Natural killer cell treated with Interleukin-12 subunit alpha and Interleukin-12 subunit beta and Interleukin-15 and Interleukin-18, amount 100 ng/mL, for 72 hours (primary cell): ENCODE measurements at regions not wholly inside any gene's neighbourhood (a gene's known extent, or its start where the extent isn't known, plus 50 kb on each side); places are given as distances from the start of the nearest gene placed in this dataset.

Experiments used
- ATAC-seq, 2 donors: fragments of 150-1000 bp; cut with Tn5 transposase in 1 of 2; sonication (Bioruptor Pico), chemical (Tn5 transposase) in 1 of 2; 2 replicates each; pipeline ENCODE4 v1.10.0; 2021
- DNase-seq: peaks from one replicate; pipeline ENCODE4 v3.0.0; 2022; ENCODE audit warnings: low spot score
- H3K27ac Mint-ChIP-seq, 2 donors: 1 replicate in 1 of 2; 2 replicates in 1 of 2; pipeline ENCODE4 v1.8.0; 2022; ENCODE audit warnings: mixed read lengths in 2 of 2, mild to moderate bottlenecking in 1 of 2, moderate library complexity in 1 of 2
- H3K27me3 Mint-ChIP-seq, 2 donors: 1 replicate in 1 of 2; 2 replicates in 1 of 2; pipeline ENCODE4 v1.8.0; 2022; ENCODE audit warnings: mixed read lengths in 2 of 2
- H3K36me3 Mint-ChIP-seq: one replicate; pipeline ENCODE4 v1.8.0; 2022; ENCODE audit warnings: mixed read lengths
- H3K4me1 Mint-ChIP-seq, 2 donors: 1 replicate in 1 of 2; 2 replicates in 1 of 2; pipeline ENCODE4 v1.8.0; 2022; ENCODE audit warnings: low read depth in 2 of 2, mixed read lengths in 2 of 2, mild to moderate bottlenecking in 1 of 2
- H3K4me3 Mint-ChIP-seq: one replicate; pipeline ENCODE4 v1.8.0; 2022; ENCODE audit warnings: mixed read lengths
- H3K9me3 Mint-ChIP-seq: 2 replicates; pipeline ENCODE4 v1.8.0; 2022; ENCODE audit warnings: mixed read lengths

GRCh38 chr3:59593380-59593779 lies 543.6 kb upstream of the CFAP20DC start:
- Mint-ChIP-seq H3K27ac (no peak overlapping the region), H3K27me3 (peaks cover 10 to 17% of the 10 kb centered on the region in 2 donors), H3K4me3 (no peak overlapping the region), H3K9me3 (peaks cover under 1% of the 10 kb centered on the region), H3K36me3 (no peaks in the 10 kb centered on the region), H3K4me1 (no peaks in the 10 kb centered on the region)
- ATAC-seq (no peak), DNase-seq (no peak)

DNA sequence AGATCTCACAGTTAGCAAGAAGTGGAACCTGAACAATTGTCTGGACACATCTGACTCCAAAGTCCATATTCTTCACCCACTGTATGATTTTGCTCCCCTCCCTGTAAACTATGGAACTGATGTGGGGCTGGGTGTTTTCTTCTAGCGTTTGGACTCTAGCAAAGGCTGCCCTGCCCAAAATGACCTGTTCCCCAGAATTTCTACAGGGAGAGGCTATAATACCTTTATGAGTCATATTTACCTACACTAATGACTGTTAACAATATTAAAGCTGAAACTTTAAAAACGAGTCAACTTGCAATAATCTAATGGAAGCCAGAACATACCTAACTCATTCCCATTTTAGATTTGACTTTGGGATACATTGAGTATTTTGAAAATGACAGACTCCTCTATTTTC lies 531.2 kb upstream of the CFAP20DC start:
- no peak overlapping the region for H3K4me3 Mint-ChIP-seq
- no peaks in the 10 kb centered on the region for H3K9me3 Mint-ChIP-seq
- H3K27me3 Mint-ChIP-seq = peaks cover 6% of the 10 kb centered on the region in 2 donors
- DNase-seq (no peak), ATAC-seq (no peak)
- H3K36me3 Mint-ChIP-seq = peaks cover 5% of the 10 kb centered on the region
- H3K27ac Mint-ChIP-seq = no peak overlapping the region
- no peaks in the 10 kb centered on the region for H3K4me1 Mint-ChIP-seq

- H3K4me3 Mint-ChIP-seq = no peak overlapping the region
- H3K27me3 Mint-ChIP-seq = peaks cover 1 to 3% of the 10 kb centered on the region in 2 donors
- H3K36me3 Mint-ChIP-seq = no peaks in the 10 kb centered on the region
- no peak overlapping the region for H3K27ac Mint-ChIP-seq
- DNase-seq (no peak), ATAC-seq (no peak)
- H3K4me1 Mint-ChIP-seq = no peaks in the 10 kb centered on the region
- no peaks in the 10 kb centered on the region for H3K9me3 Mint-ChIP-seq
Observed at GRCh38 chr3:59580499-59580898, 530.7 kb upstream of the CFAP20DC start.

DNA sequence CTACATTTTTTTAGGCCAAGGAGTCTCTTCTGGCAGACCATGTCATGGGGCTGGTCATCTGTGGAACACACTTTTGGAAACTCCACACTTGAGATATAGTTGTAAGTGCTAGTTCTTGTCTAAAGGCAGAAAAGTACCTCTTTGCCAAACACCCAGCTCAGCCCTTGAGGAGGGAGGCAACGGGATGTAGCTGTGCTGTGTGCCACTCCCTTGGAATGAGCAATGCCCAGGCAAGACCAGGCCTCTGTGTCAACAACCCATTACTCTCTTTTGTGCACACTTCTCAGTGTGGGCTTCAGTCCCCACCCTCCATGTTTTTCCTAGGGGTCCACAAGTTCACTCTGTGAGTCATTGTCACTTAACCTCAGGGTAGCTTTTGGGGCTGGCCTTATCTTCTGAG lies 528.3 kb upstream of the CFAP20DC start:
- H3K9me3 Mint-ChIP-seq = no peaks in the 10 kb centered on the region
- H3K4me3 Mint-ChIP-seq = no peak overlapping the region
- ATAC-seq (no peak), DNase-seq (no peak)
- H3K36me3 Mint-ChIP-seq = no peaks in the 10 kb centered on the region
- H3K27ac Mint-ChIP-seq = no peak overlapping the region
- H3K4me1 Mint-ChIP-seq = no peaks in the 10 kb centered on the region
- H3K27me3 Mint-ChIP-seq = peaks cover 0 to 3% of the 10 kb centered on the region in 2 donors

- ATAC-seq = no peak
- Mint-ChIP-seq H3K27me3 (no peaks in the 10 kb centered on the region), H3K9me3 (no peaks in the 10 kb centered on the region)
Observed at GRCh38 chr3:59576606-59577005, 526.8 kb upstream of the CFAP20DC start.

DNA sequence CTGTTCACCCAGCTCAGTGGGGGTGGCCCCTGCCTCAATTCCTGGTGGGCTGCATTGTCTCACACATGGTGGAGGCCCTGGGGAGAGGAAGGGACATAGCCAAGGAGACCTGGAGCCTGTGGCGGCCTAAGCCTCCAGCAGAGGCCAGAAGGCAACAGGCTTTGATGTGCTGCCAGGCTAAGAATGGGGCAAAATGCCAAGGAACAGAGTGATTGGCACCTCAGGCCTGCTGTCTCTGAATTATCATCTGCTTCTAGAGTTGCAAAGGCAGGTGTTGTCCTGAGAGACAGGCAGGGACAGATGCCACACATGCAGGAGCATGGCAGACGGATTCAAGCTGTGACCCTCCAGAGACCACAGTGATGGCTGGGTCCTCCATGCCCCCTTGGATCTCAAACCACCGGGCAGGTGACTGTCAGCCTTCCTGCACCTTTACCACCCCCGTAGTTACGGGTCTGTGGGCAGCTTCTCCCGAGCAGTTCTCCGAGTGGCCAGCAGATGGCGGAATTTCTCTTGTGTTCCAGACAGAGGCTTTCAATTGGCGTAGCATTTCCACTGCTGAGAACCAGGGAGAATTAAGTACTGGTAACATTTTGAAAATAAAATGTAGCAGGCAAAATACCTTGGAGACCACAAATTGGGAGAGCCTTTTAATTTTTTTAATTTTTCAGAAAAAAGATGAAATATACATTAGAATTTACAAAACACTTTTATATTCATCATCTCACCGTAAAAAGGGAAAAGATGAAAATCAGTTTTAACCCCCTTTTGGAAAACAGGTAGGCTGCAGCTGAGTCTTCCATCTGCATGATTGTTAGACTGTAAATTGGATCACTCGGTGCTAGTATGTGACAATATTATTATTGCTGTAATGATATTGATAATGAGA lies 525.5 kb upstream of the CFAP20DC start:
- H3K27me3 Mint-ChIP-seq = no peaks in the 10 kb centered on the region
- no peaks in the 10 kb centered on the region for H3K9me3 Mint-ChIP-seq
- H3K4me3 Mint-ChIP-seq = no peak overlapping the region
- no peaks in the 10 kb centered on the region for H3K4me1 Mint-ChIP-seq
- peak; percentile 82 for DNase-seq
- ATAC-seq = peak; percentile 61 to 63
- H3K36me3 Mint-ChIP-seq = no peaks in the 10 kb centered on the region
- no peak overlapping the region for H3K27ac Mint-ChIP-seq

More at GRCh38 chr3:59576606-59577005, 526.8 kb upstream of the CFAP20DC start:
- Mint-ChIP-seq H3K36me3 (no peaks in the 10 kb centered on the region), H3K27ac (no peak overlapping the region), H3K4me1 (no peaks in the 10 kb centered on the region), H3K4me3 (no peak overlapping the region)
- no peak for DNase-seq

DNA sequence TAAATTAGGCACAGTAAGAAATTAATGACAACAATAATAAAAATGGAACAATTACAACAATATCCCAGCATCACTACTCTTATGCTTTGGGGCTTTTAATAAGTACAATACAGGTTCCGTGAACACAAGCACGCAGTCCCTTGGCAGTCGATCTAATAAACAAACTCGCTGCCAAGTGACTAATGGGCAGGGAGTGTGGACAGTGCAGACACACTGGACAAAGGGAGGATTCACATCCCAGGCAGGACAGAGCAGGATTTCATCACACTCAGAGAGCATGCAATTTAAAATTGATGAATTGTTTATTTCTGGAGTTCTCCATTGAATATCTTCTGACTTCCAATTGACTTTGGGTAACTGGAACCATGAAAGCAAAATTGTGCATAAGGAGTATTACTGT lies 524.1 kb upstream of the CFAP20DC start:
- Mint-ChIP-seq H3K4me3 (no peak overlapping the region), H3K36me3 (no peaks in the 10 kb centered on the region)
- ATAC-seq = no peak

DNA sequence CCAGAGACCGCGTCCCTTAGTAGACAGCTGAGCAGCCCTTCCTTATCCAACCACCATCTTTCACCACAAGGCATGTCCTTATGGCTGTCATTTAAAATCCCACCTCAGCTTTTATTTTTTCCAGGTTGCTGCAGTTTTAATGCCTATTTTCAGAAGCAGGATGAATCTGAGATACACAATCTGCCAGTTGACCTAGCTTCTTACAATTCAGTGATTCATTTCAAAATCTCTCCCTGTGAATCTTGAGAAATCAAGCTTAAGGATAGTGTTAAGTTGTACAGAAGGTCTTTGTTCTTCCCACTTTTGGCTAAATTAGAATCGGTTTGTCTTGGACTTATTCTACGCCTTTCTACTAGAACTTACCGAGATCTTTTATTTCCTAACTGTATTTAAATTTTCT lies 522.3 kb upstream of the CFAP20DC start:
- no peaks in the 10 kb centered on the region for H3K36me3 Mint-ChIP-seq

More for the DNA sequence above, 524.1 kb upstream of the CFAP20DC start:
- Mint-ChIP-seq H3K27ac (no peak overlapping the region), H3K4me1 (no peaks in the 10 kb centered on the region), H3K27me3 (no peaks in the 10 kb centered on the region), H3K9me3 (no peaks in the 10 kb centered on the region)
- DNase-seq = no peak

GRCh38 chr3:59570806-59571205 lies 521.0 kb upstream of the CFAP20DC start:
- H3K4me1 Mint-ChIP-seq = peaks cover 0 to 5% of the 10 kb centered on the region in 2 donors
- DNase-seq (no peak), ATAC-seq (no peak)
- H3K27me3 Mint-ChIP-seq = no peaks in the 10 kb centered on the region
- H3K9me3 Mint-ChIP-seq = no peaks in the 10 kb centered on the region
- no peak overlapping the region for H3K27ac Mint-ChIP-seq
- no peaks in the 10 kb centered on the region for H3K36me3 Mint-ChIP-seq
- H3K4me3 Mint-ChIP-seq = no peak overlapping the region

More for the DNA sequence above, 522.3 kb upstream of the CFAP20DC start:
- Mint-ChIP-seq H3K9me3 (no peaks in the 10 kb centered on the region), H3K27me3 (no peaks in the 10 kb centered on the region), H3K4me1 (no peaks in the 10 kb centered on the region), H3K4me3 (no peak overlapping the region), H3K27ac (no peak overlapping the region)
- no peak for ATAC-seq
- no peak for DNase-seq

- H3K4me3 Mint-ChIP-seq = no peak overlapping the region
- no peaks in the 10 kb centered on the region for H3K36me3 Mint-ChIP-seq
- no peak overlapping the region for H3K27ac Mint-ChIP-seq
- no peaks in the 10 kb centered on the region for H3K27me3 Mint-ChIP-seq
- ATAC-seq (no peak), DNase-seq (no peak)
- H3K9me3 Mint-ChIP-seq = no peaks in the 10 kb centered on the region
- H3K4me1 Mint-ChIP-seq = peaks cover 0 to 5% of the 10 kb centered on the region in 2 donors
Observed at GRCh38 chr3:59567661-59568060, 517.8 kb upstream of the CFAP20DC start.

DNA sequence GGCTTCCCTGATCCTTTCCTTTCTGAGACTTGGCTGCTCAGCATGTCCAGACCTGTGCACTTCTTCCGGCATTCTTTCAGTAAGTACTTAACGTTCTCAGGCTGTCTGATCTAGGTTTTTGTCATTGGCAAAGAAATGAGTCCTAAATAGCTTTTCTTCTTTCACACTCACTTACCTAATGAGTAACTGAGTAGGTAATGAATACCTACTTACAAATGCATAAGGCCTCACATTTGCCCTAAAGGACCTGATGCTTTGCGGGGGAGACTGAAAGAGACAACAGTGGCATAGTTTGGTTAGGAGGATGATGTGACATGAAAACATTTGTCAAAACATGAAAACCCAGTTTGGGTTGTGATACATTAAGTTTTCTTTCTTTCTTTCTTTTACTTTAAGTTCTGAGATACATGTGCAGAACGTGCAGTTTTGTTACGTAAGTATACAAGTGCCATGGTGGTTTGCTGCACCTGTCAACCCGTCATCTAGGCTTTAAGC lies 516.7 kb upstream of the CFAP20DC start:
- H3K36me3 Mint-ChIP-seq = no peaks in the 10 kb centered on the region
- peak overlapping the region; percentile 30 for H3K4me3 Mint-ChIP-seq
- DNase-seq = no peak
- no peak overlapping the region for H3K27ac Mint-ChIP-seq
- peaks cover 0 to 5% of the 10 kb centered on the region in 2 donors for H3K4me1 Mint-ChIP-seq
- ATAC-seq = peak in 1 of 2 donors; percentile 85
- H3K9me3 Mint-ChIP-seq = no peaks in the 10 kb centered on the region
- no peaks in the 10 kb centered on the region for H3K27me3 Mint-ChIP-seq

DNA sequence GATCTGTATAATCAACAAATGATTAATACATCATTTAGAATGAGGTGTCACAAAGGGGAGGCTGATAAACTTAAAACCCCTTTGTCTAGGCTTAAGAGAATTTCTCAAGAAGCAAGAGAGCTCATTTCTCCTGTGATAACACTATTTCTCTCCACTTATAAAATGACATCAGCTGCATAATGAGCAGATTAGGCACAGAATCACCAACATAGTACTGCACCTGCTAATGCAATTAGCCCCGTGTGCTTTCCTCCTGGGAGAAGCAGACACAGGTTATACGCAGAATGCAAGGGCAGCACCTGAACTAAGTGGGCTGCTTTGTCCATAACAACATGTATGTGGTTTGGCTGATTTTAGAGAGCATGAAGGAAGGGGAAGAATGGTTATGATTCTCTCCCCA lies 515.3 kb upstream of the CFAP20DC start:
- H3K27me3 Mint-ChIP-seq = no peaks in the 10 kb centered on the region
- H3K36me3 Mint-ChIP-seq = no peaks in the 10 kb centered on the region
- no peak overlapping the region for H3K27ac Mint-ChIP-seq
- peaks cover 0 to 6% of the 10 kb centered on the region in 2 donors for H3K4me1 Mint-ChIP-seq
- no peak overlapping the region for H3K4me3 Mint-ChIP-seq
- ATAC-seq = no peak
- no peaks in the 10 kb centered on the region for H3K9me3 Mint-ChIP-seq
- no peak for DNase-seq

DNA sequence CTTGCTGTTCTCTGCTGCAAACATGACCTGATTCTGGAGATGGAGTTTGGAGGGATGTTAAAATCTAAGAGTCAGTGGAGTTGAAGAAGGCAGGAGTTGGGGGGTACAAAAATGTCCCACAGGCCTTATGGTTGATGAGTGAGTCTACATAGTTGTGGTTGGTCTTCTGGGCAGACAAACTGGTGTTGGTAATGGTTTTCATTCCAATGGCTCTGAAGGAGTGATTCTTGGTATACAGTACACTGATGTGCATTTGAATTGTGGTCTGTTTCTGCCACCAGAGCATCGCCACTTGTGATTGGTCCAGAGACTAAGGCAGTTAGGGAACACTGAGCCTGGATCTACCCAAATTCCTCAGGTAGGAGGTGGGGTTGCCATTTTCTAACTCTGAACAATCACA lies 514.1 kb upstream of the CFAP20DC start:
- Mint-ChIP-seq H3K27me3 (no peaks in the 10 kb centered on the region), H3K27ac (no peak overlapping the region), H3K36me3 (no peaks in the 10 kb centered on the region), H3K4me1 (peaks cover 5 to 17% of the 10 kb centered on the region in 2 donors), H3K9me3 (no peaks in the 10 kb centered on the region), H3K4me3 (no peak overlapping the region)
- DNase-seq (no peak), ATAC-seq (no peak)

- DNase-seq (no peak), ATAC-seq (no peak)
- Mint-ChIP-seq H3K4me1 (peaks cover 5 to 21% of the 10 kb centered on the region in 2 donors), H3K36me3 (no peaks in the 10 kb centered on the region), H3K4me3 (no peak overlapping the region), H3K9me3 (no peaks in the 10 kb centered on the region), H3K27ac (no peak overlapping the region), H3K27me3 (no peaks in the 10 kb centered on the region)
Observed at GRCh38 chr3:59563072-59563605, 513.3 kb upstream of the CFAP20DC start.
